K562 (cell line): ENCODE measurements at regions not wholly inside any gene's neighbourhood (a gene's known extent, or its start where the extent isn't known, plus 50 kb on each side); places are given as distances from the start of the nearest gene placed in this dataset.
"Not testable (repeated sequence)": the region's sequence is repeated elsewhere in the genome, so short reads cannot be mapped to it uniquely, and the experiment has no call there.

Experiments used
- DDX20 ChIP-seq: fragments of 450-650 bp; IDR thresholded peaks from 2 replicates; pipeline ENCODE4 v1.6.1; 2016; ENCODE audit warnings: missing genetic modification characterization, low read depth, mild to moderate bottlenecking, missing compliant biosample characterization, moderate library complexity
- EWSR1 ChIP-seq: fragments of 450-650 bp; IDR thresholded peaks from 2 replicates; pipeline ENCODE4 v1.6.1; 2018; ENCODE audit warnings: borderline replicate concordance, mild to moderate bottlenecking, low read depth, moderate library complexity; ENCODE audit not compliant: partially characterized antibody
- MAFK ChIP-seq: IDR thresholded peaks from 2 replicates; pipeline ENCODE4 v1.6.1; 2011; ENCODE audit warnings: low read length, improper control_type of control experiment
- POLR2AphosphoS2 ChIP-seq: IDR thresholded peaks from 2 replicates; pipeline ENCODE4 v1.6.1; 2012; ENCODE audit warnings: low read length, improper control_type of control experiment
- POLR2AphosphoS5 ChIP-seq: IDR thresholded peaks from 2 replicates; pipeline ENCODE4 v1.6.1; 2011; ENCODE audit warnings: mild to moderate bottlenecking, low read depth, low read length, moderate library complexity; ENCODE audit not compliant: control insufficient read depth, insufficient read depth
- SAP30 ChIP-seq: fragments of 200-600 bp; sonication (generic); IDR thresholded peaks from 2 replicates; pipeline ENCODE4 v1.6.1; 2012; ENCODE audit warnings: borderline replicate concordance, low read depth, mild to moderate bottlenecking, moderate library complexity, low read length, control low read depth, inconsistent platforms; ENCODE audit not compliant: insufficient read depth, poor library complexity, severe bottlenecking
- WHSC1 ChIP-seq: IDR thresholded peaks from one replicate; pipeline ENCODE4 v1.6.1; 2012; ENCODE audit warnings: low read length, control low read depth, inconsistent platforms
- ZBTB49 ChIP-seq: sonication (generic); formaldehyde crosslinking; IDR thresholded peaks from 2 replicates; pipeline ENCODE4 v1.8.0; 2022; ENCODE audit warnings: missing genetic modification reagents, mild to moderate bottlenecking, borderline replicate concordance
- TF ChIP-seq, protein P1 (sequence below): conservative IDR thresholded peaks from 2 replicates; pipeline ENCODE4 v1.6.1; 2011; ENCODE audit warnings: low read depth, mild to moderate bottlenecking, low read length; ENCODE audit not compliant: control insufficient read depth
- TF ChIP-seq, protein P2 (sequence below), 3 experiments: IDR thresholded peaks in 2 of 3; conservative IDR thresholded peaks in 1 of 3; 2 replicates each; pipeline ENCODE4 v1.5.1; 2011 to 2012; ENCODE audit warnings: low read length in 3 of 3, mild to moderate bottlenecking in 3 of 3, control low read depth in 2 of 3, improper control_type of control experiment in 1 of 3, inconsistent platforms in 1 of 3, low read depth in 1 of 3, mixed read lengths in 1 of 3, moderate library complexity in 1 of 3; ENCODE audit not compliant: insufficient read depth in 2 of 3
- TF ChIP-seq, protein P3 (sequence below): fragments of 250-450 bp; sonication (Bioruptor Pico); IDR thresholded peaks from 2 replicates; pipeline ENCODE4 v1.8.0; 2021; ENCODE audit warnings: moderate library complexity, mild to moderate bottlenecking, inconsistent platforms

- not testable (repeated sequence) for TF ChIP-seq MAFK; SAP30; POLR2AphosphoS2; ZBTB49; WHSC1; DDX20 (tag); EWSR1; POLR2AphosphoS5
- TF ChIP-seq, protein P1, sequence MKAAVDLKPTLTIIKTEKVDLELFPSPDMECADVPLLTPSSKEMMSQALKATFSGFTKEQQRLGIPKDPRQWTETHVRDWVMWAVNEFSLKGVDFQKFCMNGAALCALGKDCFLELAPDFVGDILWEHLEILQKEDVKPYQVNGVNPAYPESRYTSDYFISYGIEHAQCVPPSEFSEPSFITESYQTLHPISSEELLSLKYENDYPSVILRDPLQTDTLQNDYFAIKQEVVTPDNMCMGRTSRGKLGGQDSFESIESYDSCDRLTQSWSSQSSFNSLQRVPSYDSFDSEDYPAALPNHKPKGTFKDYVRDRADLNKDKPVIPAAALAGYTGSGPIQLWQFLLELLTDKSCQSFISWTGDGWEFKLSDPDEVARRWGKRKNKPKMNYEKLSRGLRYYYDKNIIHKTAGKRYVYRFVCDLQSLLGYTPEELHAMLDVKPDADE = not testable (repeated sequence)
- TF ChIP-seq, protein P2, sequence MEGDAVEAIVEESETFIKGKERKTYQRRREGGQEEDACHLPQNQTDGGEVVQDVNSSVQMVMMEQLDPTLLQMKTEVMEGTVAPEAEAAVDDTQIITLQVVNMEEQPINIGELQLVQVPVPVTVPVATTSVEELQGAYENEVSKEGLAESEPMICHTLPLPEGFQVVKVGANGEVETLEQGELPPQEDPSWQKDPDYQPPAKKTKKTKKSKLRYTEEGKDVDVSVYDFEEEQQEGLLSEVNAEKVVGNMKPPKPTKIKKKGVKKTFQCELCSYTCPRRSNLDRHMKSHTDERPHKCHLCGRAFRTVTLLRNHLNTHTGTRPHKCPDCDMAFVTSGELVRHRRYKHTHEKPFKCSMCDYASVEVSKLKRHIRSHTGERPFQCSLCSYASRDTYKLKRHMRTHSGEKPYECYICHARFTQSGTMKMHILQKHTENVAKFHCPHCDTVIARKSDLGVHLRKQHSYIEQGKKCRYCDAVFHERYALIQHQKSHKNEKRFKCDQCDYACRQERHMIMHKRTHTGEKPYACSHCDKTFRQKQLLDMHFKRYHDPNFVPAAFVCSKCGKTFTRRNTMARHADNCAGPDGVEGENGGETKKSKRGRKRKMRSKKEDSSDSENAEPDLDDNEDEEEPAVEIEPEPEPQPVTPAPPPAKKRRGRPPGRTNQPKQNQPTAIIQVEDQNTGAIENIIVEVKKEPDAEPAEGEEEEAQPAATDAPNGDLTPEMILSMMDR (IDR thresholded peaks at IDR 0.05 in 2 of 3, conservative IDR thresholded peaks at IDR 0.05 in 1 of 3; ENCODE audit: insufficient read depth in 2 of 3, low read depth in 1 of 3, low read length in 3 of 3) = not testable (repeated sequence)
- TF ChIP-seq, protein P3, sequence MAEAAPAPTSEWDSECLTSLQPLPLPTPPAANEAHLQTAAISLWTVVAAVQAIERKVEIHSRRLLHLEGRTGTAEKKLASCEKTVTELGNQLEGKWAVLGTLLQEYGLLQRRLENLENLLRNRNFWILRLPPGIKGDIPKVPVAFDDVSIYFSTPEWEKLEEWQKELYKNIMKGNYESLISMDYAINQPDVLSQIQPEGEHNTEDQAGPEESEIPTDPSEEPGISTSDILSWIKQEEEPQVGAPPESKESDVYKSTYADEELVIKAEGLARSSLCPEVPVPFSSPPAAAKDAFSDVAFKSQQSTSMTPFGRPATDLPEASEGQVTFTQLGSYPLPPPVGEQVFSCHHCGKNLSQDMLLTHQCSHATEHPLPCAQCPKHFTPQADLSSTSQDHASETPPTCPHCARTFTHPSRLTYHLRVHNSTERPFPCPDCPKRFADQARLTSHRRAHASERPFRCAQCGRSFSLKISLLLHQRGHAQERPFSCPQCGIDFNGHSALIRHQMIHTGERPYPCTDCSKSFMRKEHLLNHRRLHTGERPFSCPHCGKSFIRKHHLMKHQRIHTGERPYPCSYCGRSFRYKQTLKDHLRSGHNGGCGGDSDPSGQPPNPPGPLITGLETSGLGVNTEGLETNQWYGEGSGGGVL (CRISPR knock-in tag) = not testable (repeated sequence)
Observed at GRCh38 chr10:42723549-42723948, 59.0 kb upstream of the BMS1 start.
